HG03571 (cell line): ENCODE measurements at regions not wholly inside any gene's neighbourhood (a gene's known extent, or its start where the extent isn't known, plus 50 kb on each side); places are given as distances from the start of the nearest gene placed in this dataset.

Experiments
- ATAC-seq: cut with Tn5 transposase; IDR thresholded peaks from one replicate; pipeline ENCODE4 v1.9.1; 2021; ENCODE audit not compliant: unreplicated experiment

DNA sequence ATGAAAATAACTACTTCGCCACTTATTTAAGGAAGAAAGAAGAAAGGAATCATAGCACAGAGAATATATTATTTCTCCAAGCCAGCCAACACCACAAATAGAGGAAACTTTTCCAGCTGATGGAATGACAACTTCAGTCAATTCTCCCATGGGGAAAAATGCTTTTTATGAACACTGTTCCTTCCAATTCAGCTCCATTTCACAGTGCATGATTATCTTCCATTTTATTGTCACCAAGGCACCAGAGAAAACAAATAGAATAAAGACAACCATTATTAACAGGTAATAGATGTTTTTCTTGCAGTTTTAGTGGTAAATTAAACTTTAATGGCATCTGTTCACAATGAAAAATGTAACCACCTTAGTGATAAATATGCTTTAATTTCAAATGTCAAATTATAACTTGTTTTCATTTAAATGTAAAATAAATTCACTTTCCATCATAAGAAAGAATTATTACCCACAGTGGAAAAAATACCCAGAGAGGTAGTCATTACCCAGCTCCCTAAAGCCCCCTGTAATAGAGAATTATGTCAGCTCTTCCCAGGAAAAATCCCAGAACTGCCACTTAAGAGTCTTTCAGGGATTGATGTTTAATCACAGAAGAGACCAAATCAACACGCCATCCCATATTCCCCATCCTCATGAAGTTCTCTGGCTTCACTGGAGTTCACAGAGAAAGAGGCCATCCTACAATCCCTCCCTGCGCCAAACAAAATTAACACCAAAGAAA lies 828.3 kb upstream of the TMEM132C start:
- ATAC-seq, result no peak

DNA sequence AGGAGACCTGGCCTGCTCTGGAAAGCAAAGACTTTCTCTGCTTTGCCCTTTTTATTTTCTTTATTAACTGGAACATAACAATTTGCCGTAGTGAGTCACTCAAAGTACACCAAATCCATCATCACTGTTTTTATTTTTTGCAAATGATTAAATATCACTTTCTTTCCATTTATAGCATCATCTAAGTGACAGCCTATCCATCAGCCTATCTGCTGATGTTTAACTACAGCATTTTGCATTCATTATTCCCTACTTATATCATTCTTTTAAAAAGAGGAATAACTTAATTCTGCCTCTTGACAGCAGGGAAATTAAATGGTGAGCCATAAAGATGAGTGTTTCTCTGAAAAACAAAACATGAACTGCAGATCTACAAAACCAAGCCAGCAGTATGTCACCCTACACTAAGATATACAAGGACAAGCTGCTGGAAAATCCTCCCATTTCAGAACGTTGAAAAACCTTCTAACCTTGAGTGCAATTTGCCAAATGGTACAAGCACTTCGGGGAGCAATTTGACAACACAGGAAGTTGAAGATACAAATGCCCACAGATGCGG lies 821.3 kb upstream of the TMEM132C start:
- no peak for ATAC-seq

DNA sequence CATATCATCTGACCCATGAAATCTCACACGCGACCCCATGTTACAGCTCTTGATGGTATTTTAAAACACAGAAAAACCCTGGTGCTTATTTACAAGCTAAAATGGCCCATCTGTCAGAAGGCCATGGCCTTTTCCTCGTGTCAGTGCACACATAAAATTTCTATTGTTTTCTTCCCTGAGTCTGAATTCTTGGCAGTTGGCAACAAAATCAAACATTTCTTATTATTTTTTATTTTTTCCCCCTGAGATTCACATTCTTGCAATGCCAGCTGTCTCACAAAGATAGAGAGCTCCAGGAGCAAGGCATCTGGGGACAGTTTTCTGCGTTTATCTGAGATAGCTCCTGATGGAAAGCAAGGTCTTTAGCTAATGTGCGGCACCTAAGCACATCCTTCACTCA lies 818.1 kb upstream of the TMEM132C start:
- ATAC-seq, result no peak

DNA sequence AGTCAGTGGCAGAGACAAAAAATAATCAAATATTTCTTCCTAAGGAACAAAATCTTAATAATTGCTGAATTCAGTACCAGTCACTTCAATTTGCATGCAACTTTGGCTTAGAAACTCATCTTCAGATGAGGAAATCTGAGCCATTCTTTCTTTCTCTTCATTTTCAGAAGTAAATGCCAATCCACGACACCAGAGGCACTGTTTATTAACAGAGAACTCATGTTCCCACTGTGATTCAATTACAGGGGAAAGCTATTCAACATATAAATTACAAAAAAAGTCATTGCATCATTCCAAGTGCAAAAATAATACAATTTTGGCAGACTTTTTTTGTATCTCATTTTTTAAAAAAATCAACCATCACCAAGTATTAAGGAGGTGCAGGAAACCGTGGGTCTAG lies 816.1 kb upstream of the TMEM132C start:
- no peak for ATAC-seq

DNA sequence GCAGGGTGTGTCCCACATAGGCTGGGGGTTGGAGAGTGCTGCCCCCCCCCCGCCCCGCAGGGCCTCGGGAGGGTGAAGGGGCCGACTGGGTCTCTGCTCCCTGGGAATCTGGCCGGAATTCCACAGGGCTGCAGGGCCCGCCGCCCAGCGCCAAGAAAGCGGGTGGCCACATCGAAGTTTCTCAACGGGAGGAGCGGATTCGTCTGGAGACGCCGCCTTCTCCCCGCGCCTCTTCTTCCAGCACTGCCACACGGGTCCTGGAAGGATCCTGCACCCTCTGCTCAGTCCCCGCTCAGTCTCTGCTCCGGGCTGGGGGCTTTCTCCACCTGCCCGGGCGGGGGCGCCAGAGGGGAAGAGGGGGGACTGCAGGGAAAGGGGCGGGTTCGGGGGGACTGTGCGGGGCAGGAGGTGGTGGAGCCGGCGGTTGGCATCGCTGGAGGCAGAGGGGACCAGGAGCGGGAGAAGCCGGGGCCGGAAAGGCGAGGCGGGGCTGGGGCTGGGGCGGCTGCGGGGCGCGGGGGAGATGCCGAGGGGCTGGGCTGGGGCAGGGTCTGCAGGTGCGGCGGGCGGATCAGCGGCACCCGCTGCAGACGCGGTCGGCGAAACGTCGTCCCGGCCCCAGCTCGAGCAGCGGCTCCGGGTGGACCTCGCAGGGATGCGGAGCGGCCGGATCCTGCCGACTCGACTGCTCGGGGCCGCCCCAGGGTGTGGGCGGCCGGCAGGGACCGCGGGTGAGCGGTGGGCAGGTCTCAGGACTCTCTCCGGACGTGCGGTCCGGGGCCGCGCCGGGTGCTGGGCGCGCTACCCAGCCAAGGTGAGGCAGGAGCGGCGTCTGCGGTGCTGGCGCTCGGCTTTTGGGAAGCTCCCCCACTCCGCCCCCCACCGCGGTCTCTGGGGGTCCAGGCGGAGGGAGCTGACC lies 811.4 kb upstream of the TMEM132C start:
- ATAC-seq, result no peak

DNA sequence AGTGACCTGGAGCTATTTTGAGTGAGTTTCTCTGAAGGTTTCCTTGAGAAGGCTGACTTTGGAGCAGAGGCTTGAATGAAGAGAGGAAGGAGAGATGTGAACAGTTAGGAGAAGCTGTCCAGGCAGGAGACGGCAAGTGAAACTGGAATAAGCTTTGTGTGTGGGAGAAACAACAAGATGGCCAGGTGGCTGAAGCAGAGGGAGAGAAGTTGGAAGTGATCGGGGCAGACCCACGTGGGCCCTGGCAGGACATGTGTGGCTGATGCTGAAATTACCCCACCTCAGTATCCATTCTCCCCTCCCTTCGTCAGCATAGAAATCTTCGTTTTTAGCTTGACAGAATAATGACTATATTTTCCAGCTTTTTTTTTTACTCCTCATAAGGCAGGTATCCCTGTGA lies 809.2 kb upstream of the TMEM132C start:
- ATAC-seq, result no peak

DNA sequence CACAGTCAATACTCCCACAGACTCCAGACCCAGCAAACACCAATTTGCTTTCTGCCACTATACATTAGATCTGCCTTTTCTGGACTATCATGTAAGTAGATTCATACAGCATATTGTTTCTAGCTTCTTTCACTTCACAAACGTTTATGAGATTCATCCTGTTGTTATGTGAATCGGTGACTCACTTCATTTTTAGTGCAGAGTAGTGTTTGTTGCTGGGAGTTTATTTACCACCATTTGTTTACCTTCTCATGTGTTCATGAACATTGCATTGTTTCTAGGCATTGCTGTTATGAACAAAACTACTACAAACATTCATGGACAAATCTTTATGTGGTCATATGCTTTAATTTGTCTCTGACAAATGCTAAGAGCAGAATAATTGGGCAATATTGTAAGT lies 807.8 kb upstream of the TMEM132C start:
- no peak for ATAC-seq

DNA sequence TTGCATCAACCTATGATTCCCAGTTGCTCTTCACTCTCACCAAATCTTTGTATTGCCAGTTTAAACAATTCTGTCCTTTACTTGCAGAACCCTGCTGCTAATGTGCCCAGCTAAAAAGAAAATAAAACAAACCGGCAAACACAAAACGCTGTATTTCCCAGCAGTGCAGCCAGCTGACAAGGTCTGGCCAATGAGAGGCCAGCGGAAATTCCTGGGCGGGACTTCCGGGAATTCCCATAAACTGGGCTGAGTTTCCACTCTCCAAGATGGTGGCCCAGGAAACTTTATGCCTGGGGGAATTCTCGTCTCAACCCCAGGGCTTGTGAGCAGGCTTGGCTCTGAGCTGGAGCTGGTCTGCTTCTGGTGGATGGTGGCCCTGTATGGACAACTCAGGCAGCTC lies 807.3 kb upstream of the TMEM132C start:
- ATAC-seq, result no peak

DNA sequence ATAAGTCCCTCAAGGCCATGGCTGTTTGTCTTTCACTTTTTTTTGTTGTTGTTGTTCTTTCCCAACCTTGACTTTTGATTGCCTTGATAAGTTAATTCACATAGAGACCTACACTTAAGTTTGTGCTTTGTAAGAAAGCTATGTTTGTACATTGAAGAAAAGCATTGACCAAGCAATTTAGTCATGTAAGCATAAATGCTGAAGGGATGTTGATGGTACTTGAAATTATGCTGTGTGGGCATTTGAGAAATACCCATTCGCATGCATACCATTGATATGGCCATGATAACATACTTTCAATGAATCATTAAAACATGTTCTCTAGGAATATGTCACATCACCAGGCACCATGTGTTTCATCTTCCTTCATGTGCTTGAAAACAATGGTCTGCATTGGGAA lies 803.7 kb upstream of the TMEM132C start:
- ATAC-seq, result no peak

DNA sequence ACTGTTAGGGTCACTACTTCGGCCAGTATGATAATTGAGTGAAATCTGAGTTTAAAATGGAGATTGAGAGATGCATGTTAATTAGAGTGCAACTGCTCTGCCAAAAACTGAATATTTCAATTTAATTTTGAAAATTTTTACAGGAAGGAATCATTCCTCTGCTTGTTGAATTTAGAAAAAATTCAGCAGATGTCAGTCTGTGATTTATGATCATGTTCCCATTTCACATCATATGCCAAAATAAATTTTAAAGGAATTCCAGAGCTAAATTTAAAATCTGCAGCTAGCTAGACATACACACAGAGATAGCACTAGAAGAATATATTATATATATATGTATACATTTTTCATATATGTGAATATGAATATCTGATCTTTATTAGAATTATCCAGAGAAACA lies 797.6 kb upstream of the TMEM132C start:
- no peak for ATAC-seq

DNA sequence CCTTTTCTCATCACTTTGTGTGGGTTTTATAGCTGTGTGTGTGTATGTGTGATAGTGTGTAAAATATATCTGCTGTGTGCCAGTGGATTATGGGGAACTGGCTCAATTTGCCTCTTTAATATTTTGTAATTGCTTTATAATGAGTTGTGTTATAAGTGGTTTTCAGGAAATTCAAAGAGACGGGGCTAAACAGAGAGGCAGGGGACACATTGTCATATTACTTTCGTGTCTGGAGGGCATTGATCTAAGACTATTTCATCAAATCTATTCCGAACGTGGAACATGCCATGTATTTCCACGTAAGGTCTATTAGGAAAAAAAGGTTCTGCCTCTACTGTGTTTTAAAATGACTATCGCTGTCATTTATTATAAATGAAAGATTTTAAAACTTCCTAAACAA lies 793.2 kb upstream of the TMEM132C start:
- no peak for ATAC-seq

DNA sequence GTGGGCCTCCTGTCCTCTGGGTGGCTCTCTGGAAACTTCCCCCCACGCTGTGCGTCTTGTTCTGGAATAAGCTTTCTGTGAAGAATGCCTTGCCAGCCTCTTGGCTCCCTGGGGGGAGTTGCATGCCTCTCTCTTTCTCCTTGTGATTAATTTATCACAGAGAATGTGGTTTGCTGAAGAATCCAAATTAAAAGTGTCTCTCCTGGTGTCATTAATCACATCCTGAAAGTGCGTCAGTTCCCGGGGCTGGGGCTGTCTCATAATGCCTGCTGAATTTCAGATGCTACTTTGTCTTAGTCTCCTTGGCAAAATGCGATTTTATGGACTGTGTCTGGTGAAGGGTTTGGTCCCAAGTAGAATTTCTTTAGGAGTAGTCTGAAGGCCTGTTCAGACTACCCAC lies 787.7 kb upstream of the TMEM132C start:
- ATAC-seq, result no peak

DNA sequence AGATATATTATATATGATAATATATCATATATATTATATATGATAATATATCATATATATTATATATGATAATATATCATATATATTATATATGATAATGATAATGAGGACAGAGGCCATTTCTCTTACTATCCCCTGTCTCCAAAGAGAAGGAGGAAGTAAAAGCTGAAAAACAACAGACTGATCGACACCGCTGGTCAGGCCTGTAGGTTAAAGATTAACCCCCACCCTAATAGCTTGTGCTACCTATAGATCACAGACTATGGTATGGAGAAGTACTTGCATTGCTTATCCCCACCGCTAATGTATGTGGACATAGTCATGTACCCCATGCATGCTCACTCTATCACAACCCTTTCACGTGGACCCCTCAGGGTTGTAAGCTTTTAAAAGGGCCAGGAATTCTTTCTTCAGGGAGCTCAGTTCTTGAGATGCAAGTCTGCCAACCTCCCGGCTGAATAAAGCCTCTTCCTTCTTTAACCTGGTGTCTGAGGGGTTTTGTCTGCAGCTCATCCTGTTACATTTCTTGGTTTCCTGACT lies 786.1 kb upstream of the TMEM132C start:
- ATAC-seq, result no peak

DNA sequence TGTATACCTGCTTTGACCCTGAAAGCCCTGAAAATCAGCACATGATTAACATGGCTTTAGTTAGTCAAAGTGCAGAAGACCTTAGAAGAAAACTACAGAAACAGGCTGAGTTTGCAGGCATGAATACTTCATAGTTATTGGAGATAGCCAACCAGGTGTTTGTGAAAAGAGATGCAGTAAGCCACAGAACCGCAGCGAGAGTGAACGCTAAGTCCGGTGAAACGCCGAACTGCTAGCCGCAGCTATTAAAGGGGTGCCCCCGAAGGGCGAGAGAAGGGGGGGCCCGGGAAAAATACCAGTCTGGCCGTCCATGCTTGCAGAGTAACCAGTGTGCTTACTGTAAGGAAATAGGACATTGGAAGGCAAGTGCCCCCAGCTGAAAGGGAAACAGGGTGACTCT lies 784.0 kb upstream of the TMEM132C start:
- ATAC-seq, result no peak

DNA sequence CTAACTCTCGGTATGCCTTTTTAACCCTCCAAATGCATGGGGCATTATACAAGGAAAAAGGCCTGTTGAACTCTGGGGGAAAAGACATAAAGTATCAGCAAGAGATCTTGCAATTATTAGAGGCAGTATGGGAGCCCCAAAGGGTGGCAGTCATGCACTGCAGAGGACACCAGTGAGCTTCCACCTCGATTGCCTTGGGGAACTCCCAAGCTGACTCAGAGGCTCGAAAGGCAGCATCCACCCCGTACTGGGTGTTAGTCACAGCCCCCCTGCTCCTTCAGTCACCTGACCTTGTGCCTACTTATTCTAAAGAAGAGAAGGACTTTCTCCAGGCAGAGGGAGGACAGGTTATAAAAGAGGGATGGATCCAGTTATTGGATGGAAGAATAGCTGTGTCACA lies 781.4 kb upstream of the TMEM132C start:
- ATAC-seq, result no peak

DNA sequence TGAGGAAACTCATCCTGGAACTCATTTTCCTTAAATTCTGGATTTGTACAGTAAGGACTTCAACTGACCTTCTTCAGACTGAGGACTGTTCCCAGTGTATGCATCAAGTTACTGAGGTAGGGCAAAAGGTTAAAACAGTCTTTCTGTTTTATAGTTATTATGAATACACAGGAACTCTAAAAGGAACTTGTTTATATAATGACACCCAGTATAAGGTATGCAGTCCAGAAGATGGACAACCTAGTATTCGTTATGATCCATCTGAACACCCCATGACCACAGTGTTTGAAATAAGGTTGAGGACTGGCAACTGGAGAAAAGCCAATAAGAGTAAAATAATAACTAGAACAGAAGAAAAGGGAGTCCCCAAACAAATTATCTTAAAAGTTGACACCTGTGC lies 779.9 kb upstream of the TMEM132C start:
- no peak for ATAC-seq

DNA sequence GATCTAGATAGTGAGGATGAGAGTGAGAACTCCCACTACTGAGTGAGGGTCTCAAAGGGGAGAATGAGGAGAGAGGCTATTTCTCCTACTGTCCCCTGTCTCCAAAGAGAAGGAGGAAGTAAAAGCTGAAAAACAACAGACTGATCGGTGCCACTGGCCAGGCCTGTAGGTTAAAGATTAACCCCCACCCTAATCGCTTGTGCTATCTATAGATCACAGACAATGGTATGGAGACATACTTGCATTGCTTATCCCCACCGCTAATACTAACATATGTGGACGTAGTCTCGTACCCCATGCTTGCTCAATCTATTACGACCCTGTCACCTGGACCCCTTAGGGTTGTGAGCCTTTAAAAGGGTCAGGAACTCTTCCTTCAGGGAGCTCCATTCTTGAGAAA lies 777.9 kb upstream of the TMEM132C start:
- no peak for ATAC-seq

DNA sequence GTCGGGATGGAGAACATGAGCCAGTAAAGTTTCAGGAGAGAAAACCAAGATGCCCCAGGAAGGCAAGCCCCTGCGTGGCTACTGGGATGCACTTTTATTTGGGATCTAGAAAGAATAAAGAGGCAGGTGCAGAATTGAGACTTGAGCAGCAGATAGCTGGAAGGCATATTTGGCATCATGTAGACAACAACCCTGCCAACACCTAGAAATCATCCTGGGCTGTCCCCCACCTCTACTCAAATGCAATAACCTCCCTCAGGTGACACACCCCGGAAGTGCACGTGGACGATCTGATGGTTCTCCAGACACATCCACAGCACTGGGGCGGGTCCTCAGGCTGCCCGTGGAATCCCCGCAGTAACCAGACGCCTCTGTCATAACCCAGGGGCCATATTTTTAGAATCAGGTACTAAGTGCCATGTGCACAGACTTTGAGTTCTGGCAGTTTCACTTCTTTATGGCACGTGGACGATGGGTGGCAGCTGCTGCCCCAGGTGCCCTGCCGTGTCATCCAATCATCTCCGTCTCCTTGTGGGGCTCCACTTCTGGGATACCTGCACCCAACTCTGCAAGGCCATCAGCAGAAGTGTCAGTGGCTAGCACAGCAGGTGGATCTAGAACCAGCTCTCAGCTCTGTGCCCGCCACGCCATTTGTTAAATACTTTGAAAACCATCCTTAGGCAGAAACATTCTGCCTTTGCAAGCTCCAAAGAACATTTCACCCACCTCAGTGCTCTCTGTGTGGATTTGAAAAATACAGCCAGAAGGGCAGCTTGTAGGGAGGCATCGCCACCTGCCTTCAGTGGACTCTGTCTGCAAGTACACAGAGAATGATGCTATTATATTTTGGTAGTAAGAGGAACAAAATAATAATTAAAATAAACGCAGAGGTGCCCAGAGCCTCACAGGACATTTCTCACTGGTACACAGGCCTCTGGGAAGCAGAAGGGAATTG lies 771.7 kb upstream of the TMEM132C start:
- ATAC-seq, result no peak

DNA sequence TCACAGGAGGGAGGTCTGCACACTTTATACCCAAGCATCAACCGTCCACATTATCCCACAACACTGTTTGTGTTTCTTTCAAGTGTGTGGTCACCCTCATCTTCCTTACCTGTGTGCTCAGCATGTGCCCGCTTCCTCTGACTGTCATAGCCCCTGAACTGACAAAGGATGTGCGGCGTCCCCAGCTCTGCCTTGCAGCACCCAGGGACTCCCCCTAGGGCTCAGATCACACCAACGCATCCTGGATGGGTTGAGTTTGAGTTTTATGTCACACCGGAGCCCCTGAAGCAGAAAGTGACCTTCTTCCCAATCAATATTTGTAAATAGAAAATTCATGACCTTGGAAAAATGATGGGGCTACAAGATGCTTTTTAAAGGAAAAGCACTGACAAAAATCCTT lies 770.7 kb upstream of the TMEM132C start:
- no peak for ATAC-seq

DNA sequence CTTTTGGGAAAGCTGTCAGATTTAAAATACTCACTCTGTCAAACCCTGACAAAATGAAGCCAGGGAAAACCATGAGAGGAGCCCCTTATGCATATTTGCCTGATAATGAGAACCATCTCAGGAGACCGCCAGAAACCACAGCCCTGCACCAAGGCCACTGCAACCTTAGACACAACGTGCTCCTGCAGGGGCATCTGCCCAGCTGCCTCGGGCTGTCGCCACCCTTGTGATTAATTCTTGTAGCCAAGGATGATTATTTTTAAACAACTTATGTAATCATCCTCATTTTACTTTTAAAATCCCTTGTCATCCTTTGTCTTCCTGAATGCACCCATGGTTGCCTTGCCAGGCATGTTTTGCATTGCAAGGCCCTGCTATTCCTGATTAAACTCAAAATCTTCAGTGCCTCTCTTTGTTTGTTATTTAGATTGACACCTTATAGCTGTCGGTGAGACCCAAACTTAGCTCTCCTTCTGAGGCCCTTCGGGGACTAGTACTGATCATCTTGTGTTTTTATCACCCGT lies 766.4 kb upstream of the TMEM132C start:
- ATAC-seq, result no peak
